ENCODE measurements at regions not wholly inside any gene's neighbourhood (a gene's known extent, or its start where the extent isn't known, plus 50 kb on each side); places are given as distances from the start of the nearest gene placed in this dataset.

DNA sequence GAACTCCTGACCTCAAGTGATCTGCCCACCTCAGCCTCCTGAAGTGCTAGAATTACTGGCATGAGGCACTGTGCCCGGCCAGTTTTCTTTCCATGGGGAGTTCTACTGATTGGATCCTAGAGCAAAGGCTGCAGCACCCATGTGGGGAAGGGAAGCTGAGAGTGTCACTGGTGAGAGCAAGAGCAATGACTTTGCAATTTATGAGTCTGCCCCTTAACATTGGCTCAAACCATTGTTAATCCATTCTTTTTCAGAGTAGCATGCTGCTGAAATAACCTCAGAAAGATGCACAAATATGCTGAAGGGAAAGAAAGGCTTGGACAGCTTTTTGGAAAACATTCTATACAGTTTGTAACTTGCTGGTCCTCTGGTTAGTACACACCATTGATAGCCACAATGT, 116.4 kb upstream of the PPARGC1A start:
- no peak overlapping the region for H3K9ac ChIP-seq (ENCODE audit: low read depth in 2 of 2, low read length in 2 of 2)
- no peak overlapping the region for H3K27ac ChIP-seq
- no peak overlapping the region for H3K4me3 ChIP-seq
- TF ChIP-seq, protein P1, sequence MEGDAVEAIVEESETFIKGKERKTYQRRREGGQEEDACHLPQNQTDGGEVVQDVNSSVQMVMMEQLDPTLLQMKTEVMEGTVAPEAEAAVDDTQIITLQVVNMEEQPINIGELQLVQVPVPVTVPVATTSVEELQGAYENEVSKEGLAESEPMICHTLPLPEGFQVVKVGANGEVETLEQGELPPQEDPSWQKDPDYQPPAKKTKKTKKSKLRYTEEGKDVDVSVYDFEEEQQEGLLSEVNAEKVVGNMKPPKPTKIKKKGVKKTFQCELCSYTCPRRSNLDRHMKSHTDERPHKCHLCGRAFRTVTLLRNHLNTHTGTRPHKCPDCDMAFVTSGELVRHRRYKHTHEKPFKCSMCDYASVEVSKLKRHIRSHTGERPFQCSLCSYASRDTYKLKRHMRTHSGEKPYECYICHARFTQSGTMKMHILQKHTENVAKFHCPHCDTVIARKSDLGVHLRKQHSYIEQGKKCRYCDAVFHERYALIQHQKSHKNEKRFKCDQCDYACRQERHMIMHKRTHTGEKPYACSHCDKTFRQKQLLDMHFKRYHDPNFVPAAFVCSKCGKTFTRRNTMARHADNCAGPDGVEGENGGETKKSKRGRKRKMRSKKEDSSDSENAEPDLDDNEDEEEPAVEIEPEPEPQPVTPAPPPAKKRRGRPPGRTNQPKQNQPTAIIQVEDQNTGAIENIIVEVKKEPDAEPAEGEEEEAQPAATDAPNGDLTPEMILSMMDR (IDR thresholded peaks at IDR 0.05) = no peak
- no peaks in the 10 kb centered on the region for H3K4me1 ChIP-seq
- H3K27me3 ChIP-seq = no peaks in the 10 kb centered on the region
- no peaks in the 10 kb centered on the region for H3K36me3 ChIP-seq
- no peaks in the 10 kb centered on the region for H3K9me3 ChIP-seq
- intact Hi-C loops (cut with DNase I) = no loop called here
- no peak for DNase-seq

DNA sequence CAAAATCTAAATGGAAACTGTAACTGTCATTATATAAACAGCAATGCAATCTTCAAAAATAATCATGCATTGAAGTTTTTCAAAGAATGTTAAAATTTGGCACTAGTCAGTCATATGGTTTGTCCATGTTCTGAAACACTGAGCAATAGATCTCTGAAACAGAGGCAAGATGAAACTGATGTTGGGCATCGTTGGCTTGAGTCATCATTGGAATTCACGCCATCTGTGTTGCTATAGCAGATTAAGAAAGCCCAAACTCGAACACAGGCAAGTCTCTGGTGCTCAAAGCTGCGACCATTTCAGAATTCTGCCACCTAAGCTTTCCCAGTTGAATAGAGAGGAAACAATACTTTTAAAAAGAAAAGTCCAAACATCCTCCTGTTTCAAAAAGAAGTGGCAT, 114.1 kb upstream of the PPARGC1A start:
- no peak for DNase-seq
- TF ChIP-seq, protein P1 (IDR thresholded peaks at IDR 0.05) = no peak
- intact Hi-C loops (cut with DNase I) = no loop called here

DNA sequence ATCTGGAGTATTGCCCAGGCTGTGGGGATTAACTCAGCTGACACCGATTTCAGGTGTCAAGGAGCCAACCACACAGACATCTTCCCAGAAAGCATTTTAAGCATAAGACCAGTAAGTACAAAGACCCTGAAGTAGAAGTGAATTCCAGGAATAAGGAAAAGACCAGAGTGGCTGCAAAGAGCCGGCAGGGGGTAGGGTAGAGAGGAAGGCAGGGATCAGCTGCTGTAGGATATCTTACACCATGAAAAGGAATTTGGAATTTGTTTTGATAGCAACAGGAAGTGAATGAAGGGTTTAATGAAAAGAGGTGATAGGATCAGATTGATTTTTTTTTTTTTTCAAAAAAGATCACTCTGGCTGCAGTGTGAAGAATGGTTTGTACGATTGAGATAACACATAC, 113.6 kb upstream of the PPARGC1A start:
- DNase-seq = no peak
- intact Hi-C loops (cut with DNase I) = no loop called here
- H3K27ac ChIP-seq = no peak overlapping the region
- H3K27me3 ChIP-seq = no peaks in the 10 kb centered on the region
- H3K9ac ChIP-seq (ENCODE audit: low read depth in 2 of 2, low read length in 2 of 2) = no peak overlapping the region
- no peaks in the 10 kb centered on the region for H3K9me3 ChIP-seq
- H3K4me3 ChIP-seq = no peak overlapping the region
- H3K36me3 ChIP-seq = no peaks in the 10 kb centered on the region
- no peaks in the 10 kb centered on the region for H3K4me1 ChIP-seq
- TF ChIP-seq, protein P1 (IDR thresholded peaks at IDR 0.05) = no peak

More for the DNA sequence above, 114.1 kb upstream of the PPARGC1A start:
- H3K4me3 ChIP-seq = no peak overlapping the region
- H3K9me3 ChIP-seq = no peaks in the 10 kb centered on the region
- no peaks in the 10 kb centered on the region for H3K27me3 ChIP-seq
- no peaks in the 10 kb centered on the region for H3K4me1 ChIP-seq
- no peak overlapping the region for H3K9ac ChIP-seq (ENCODE audit: low read depth in 2 of 2, low read length in 2 of 2)
- no peaks in the 10 kb centered on the region for H3K36me3 ChIP-seq
- H3K27ac ChIP-seq = no peak overlapping the region

DNA sequence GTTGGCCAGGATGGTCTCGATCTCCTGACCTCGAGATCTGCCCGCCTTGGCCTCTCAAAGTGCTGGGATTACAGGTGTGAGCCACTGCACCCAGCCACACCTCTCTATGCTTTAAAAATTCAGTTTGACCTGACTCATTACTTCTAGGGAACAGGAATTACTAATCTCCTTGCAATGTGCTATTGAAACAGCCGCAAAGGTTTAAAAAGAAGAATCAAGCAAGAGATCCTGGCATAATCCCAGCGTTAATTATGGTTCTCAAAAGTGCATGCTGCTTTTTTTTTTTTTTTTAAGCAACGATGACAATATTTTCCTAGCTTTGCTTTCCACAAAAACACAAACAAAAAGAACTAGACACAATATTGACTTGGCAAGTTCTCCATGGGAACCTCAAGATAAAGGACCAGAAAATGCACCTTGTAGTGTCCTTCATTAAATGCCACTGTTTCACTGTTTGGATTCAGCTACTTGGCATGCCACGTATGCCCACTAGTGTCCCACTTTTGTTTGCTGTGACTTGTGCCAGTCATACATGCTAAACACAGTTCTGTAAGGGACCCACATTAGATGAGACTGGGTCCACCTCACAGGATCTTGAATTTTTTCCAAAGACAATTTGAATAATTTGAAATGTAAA, 112.6 kb upstream of the PPARGC1A start:
- Histone ChIP-seq H3K4me3 (no peak overlapping the region), H3K9me3 (no peaks in the 10 kb centered on the region), H3K36me3 (no peaks in the 10 kb centered on the region), H3K4me1 (no peaks in the 10 kb centered on the region), H3K27ac (no peak overlapping the region), H3K9ac (ENCODE audit: low read depth in 2 of 2, low read length in 2 of 2) (no peak overlapping the region), H3K27me3 (no peaks in the 10 kb centered on the region)
- DNase-seq = no peak
- intact Hi-C loops (cut with DNase I) = no loop called here
- TF ChIP-seq, protein P1 (IDR thresholded peaks at IDR 0.05) = no peak

DNA sequence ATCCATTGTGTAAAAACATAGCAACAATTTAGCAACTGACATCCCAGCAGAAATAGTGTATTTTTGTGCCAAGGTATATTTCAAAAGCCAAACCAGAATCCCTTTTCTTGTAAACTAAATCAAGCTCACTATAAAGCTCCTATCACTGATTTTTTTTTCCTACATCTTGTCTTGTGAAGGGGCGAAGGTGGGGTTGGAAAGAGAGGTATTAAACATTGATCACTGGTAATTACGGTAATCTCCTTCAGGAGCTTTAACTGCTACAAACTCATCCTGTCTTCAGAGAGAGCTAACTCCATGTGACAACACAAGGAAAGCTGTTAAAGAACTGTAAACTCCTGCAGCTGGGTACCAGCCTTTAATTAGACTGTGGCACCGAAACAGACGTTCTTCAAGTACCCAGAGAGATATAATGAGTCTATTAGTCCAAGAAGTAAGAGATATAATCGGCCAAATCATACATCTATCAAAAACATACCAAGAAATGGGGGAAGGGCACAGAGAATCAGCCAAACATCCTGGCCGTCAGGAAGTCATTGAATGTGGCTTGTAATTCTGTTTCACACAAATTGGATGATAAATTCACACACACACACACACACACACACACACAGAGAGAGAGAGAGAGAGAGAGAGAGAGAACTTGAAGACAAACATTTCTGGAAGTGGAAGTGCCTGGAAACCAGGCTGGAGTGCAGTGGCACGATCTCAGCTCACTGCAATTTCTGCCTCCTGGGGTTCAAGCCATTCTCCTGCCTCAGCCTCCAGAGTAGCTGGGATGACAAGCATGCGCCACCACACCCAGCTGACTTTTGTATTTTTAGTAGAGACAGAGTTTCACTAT, 111.9 kb upstream of the PPARGC1A start:
- Histone ChIP-seq H3K9me3 (no peaks in the 10 kb centered on the region), H3K27me3 (no peaks in the 10 kb centered on the region), H3K36me3 (no peaks in the 10 kb centered on the region), H3K27ac (no peak overlapping the region), H3K9ac (ENCODE audit: low read depth in 2 of 2, low read length in 2 of 2) (no peak overlapping the region), H3K4me1 (no peaks in the 10 kb centered on the region), H3K4me3 (no peak overlapping the region)
- TF ChIP-seq, protein P1 (IDR thresholded peaks at IDR 0.05) = no peak
- intact Hi-C loops (cut with DNase I) = no loop called here
- no peak for DNase-seq

Data from colonic mucosa (tissue), 4 donors.